Right ventricle myocardium inferior (tissue), 1 donor: ENCODE measurements at regions not wholly inside any gene's neighbourhood (a gene's known extent, or its start where the extent isn't known, plus 50 kb on each side); places are given as distances from the start of the nearest gene placed in this dataset.
A peak's percentile ranks its signal among the peaks of the same experiment; 100 is the strongest.

Source experiments
- ATAC-seq: fragments of 200-7000 bp; cut with Tn5 transposase; one replicate; pipeline ENCODE4 v1.9.1; 2020; ENCODE audit warnings: mild to moderate bottlenecking, moderate library complexity
- DNase-seq: peaks from one replicate; pipeline ENCODE4 v3.0.0; 2021; ENCODE audit errors: missing footprints
- intact Hi-C: fragments of 100-400 bp; cut with DNase I; formaldehyde crosslinking; loops from one replicate; pipeline ENCODE4 v1.11.0; 2022
- donor health status: DM: no; HTN: yes; CAD: no; lungs with severe emphysema.

DNA sequence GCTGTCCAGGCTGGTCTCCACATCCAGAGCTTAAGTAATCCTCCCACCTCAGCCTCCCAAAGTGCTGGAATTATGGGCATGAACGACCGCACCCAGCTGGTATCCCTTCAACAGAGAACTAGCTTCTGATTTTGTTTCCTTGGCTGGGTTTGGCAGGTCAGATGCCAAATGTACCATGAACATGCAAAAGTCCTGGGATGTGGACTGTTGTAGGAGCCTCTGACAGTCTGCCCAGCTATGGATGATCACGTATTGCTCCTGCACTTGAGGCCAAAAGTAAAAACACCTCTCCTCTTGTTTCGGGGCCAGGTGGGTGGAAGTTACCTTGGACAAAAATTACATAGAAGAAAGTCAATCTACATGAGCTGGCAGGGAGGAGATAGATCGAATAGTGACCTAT, 699.5 kb downstream of the TYW1 start:
- intact Hi-C loops, result no loop called here
- no peak for ATAC-seq
- no peak for DNase-seq

DNA sequence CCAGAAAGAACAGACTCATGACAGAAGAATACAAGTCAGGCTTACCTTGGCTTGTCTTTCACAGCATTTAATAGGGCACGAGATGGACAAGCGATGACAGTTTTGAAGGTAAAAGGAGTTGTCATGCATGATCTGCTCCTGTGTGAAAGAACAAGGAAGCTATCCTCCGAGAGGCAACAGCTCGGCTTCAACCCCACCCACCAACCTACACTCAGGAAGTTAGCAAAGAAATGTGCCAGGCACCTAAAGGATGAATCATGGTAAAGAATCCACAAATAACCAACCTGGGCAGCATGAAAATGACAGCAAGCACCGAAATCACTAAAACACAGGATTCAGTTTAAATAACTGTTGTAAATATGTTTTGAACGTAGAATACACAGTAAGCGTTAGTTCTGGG, 700.2 kb downstream of the TYW1 start:
- DNase-seq, result no peak
- intact Hi-C loops, result no loop called here
- no peak for ATAC-seq

DNA sequence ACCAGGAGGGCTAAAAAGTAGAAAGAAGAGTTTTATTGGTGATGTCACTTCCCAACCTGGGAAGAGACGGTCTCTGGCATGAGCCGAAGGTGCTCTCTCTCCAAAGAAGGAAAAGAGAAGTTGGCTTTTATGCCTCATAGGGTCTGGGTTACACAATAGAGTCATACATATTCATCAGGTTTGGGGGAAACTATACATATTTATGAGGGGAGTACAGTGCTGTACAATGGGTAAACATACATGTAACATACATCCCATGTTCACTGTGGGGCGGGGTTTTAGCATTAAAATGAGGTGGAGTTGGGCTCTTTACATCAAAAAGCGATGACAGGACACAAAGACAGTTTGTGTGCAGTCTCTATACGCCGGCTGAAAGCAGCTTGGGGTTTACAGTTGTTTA, 701.7 kb downstream of the TYW1 start:
- ATAC-seq, result no peak
- intact Hi-C loops, result no loop called here
- DNase-seq, result no peak

- intact Hi-C loops, result no loop called here
- no peak for DNase-seq
- ATAC-seq, result no peak
Measured at GRCh38 chr7:67705850-67706249, 709.2 kb downstream of the TYW1 start.

DNA sequence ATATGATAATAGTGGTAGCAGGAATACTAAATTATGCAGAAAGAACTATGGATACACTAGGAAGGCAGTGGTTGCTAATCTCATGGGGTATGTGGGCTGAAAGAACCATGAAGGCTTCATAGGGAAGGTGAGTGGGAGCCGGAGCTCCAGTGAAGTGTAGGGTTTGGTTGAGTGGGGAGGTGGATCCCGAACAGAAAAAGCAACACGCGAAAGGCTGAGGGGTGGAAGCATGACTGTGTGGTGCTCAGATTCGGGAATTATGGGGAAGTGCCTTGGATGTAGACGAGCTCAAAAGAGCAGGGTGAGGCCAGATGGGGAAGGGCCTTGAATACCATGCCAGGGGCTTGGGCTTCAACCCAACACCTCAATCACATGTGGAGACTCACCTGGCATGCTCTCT, 715.1 kb downstream of the TYW1 start:
- intact Hi-C loops, result no loop called here
- ATAC-seq (no peak), DNase-seq (no peak)

- DNase-seq (no peak), ATAC-seq (no peak)
- intact Hi-C loops, result no loop called here
Measured at GRCh38 chr7:67713451-67714056, 716.9 kb downstream of the TYW1 start.

GRCh38 chr7:67716729-67717128, 720.1 kb downstream of the TYW1 start:
- no peak for DNase-seq
- ATAC-seq, result no peak
- intact Hi-C loops, result no loop called here

DNA sequence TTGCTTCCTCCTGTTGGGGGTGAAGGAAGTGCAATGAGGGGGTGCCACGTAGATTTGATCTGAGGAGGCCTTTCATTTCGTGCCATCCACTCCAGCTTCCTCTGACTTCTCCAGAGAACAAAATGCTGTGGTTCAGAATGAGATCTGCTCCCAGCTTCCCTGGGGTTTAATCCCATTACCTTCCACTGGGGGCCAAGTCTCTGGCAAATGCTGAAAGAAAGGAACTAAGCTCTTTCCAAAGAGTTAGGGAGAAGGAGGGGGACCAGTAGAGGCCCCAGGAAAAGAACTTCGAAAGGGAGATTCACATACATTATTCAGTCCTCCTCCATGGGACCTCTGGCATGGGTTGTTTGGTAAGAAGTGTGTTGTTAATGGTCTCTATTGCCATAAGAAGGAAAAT, 727.0 kb downstream of the TYW1 start:
- intact Hi-C loops, result no loop called here
- DNase-seq, result no peak
- no peak for ATAC-seq

- ATAC-seq, result no peak
- intact Hi-C loops, result no loop called here
- no peak for DNase-seq
Measured at GRCh38 chr7:67724435-67724834, 727.8 kb downstream of the TYW1 start.

DNA sequence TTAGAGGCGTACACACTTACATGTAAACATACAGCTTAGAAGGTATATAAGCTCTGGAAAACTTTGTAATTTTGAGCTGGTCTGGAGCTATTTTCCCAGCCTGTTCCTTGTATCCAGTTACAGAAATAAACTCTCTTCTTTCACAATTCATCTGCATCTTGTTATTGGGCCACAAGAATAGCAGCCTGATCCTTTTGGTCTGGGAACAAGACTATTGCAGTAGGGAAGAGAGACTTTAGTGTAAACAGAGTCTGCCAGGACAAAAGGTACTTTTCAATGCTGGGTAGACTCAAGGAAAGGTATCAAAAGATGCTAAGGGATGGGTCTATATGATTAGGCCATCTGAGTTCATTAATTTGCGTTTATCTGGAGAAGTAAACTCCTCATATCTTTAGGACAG, 728.3 kb downstream of the TYW1 start:
- ATAC-seq (peak; percentile 34), DNase-seq (no peak)
- intact Hi-C loops, result no loop called here

DNA sequence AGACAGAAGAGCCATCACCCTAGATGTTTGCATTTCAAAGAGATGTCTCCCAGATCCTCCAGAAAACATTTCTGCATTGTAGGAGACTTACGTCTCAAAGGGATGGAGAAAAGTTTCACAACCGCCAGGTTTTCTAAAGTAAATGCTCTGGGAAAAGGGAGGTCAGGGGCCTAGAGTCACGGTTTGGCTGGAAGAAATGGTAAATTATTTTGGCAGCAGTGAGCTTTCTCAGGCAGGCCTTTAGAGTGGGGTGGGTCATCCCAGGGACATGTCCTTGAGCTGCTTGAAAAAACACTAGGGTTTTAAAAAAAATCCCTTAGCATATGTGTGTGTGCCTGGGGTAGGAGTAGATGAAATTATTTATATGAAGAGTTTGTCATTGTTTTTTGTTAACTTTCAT, 728.8 kb downstream of the TYW1 start:
- intact Hi-C loops, result no loop called here
- DNase-seq (no peak), ATAC-seq (peak; percentile 80)

GRCh38 chr7:67729771-67730170, 733.1 kb downstream of the TYW1 start:
- no peak for ATAC-seq
- no peak for DNase-seq
- intact Hi-C loops, result no loop called here

- intact Hi-C loops, result no loop called here
- ATAC-seq (no peak), DNase-seq (no peak)
Measured at GRCh38 chr7:67731704-67732103, 735.1 kb downstream of the TYW1 start.

- DNase-seq (no peak), ATAC-seq (no peak)
- intact Hi-C loops, result no loop called here
Measured at GRCh38 chr7:67732898-67733297, 736.3 kb downstream of the TYW1 start.

GRCh38 chr7:67738145-67738544, 741.5 kb downstream of the TYW1 start:
- intact Hi-C loops, result no loop called here
- DNase-seq (no peak), ATAC-seq (no peak)

DNA sequence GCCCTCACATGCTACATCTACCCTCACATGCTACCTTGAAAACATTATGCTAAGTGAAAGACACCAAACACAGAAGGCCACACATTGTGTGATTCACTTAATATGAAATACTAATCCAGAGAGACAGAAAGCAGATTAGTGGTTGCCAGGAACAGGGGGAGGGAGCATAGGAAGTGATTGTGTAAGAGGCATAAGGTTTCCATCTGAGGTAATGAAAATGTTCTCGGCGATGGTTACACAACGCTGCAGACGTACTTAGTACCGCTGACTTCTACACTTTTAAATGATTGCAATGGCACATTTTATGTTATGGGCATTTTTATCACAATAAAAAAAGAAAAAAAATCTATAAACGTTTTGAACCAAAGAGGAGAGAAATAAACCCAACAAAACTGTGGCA, 742.3 kb downstream of the TYW1 start:
- intact Hi-C loops, result no loop called here
- DNase-seq (no peak), ATAC-seq (peak; percentile 91)

DNA sequence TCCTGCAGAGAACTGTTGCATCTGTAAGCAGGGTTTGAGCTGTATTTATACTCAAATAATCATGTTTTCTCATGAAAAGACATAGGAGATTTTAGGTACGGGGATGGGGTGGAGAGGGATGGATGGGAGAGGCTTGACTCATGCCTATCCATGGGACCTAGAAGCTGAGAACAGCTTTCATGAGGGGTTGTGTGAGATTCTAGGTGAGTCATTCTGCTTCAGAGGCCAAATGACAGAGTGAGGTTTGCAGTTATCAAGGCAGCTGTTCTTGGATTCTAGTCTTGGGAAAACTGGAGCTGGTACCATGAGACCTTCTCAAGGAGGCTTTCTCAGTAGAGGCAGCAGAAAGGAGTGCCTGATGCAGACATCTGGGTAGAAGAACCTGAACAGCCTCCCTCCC, 746.9 kb downstream of the TYW1 start:
- no peak for ATAC-seq
- intact Hi-C loops, result no loop called here

GRCh38 chr7:67752227-67752626, 755.6 kb downstream of the TYW1 start:
- ATAC-seq, result no peak
- intact Hi-C loops, result no loop called here
- DNase-seq, result no peak

More for the DNA sequence above, 746.9 kb downstream of the TYW1 start:
- no peak for DNase-seq

DNA sequence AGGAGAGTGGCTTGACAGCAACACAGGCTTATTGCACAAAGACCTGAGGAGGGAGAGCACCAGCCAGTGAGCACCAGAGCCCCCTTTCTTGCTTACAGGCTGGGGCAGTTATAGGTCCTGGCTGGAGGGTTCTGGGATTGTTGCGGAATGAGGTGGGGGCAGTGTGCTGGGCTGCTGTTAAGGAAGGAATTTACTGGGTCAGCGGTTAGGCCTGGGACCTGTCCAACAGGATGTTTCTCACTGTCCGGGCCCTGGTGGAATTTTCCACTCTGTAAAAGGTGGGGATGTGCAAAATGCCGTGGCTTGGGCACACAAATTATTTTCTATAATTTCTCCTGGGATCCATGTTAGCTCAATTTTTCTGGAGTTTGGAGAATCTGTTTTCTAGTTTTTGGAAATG, 757.3 kb downstream of the TYW1 start:
- ATAC-seq, result peak; percentile 8

GRCh38 chr7:67754651-67755050, 758.0 kb downstream of the TYW1 start:
- no peak for ATAC-seq

More for the DNA sequence above, 757.3 kb downstream of the TYW1 start:
- intact Hi-C loops, result no loop called here
- no peak for DNase-seq

GRCh38 chr7:67758551-67758950, 761.9 kb downstream of the TYW1 start:
- DNase-seq, result no peak
- ATAC-seq, result no peak
- intact Hi-C loops, result no loop called here

More at GRCh38 chr7:67754651-67755050, 758.0 kb downstream of the TYW1 start:
- no peak for DNase-seq
- intact Hi-C loops, result no loop called here
